Mesothelial cell of epicardium (in vitro differentiated cells): ENCODE measurements at regions not wholly inside any gene's neighbourhood (a gene's known extent, or its start where the extent isn't known, plus 50 kb on each side); places are given as distances from the start of the nearest gene placed in this dataset.

ENCODE experiments used
- DNase-seq, 2 experiments: peaks; one replicate each; pipeline ENCODE4 v3.0.0; 2021; ENCODE audit warnings: low spot score in 2 of 2; ENCODE audit not compliant: unreplicated experiment in 2 of 2
- H3K27ac Mint-ChIP-seq: 2 replicates; pipeline ENCODE4 v1.8.0; 2021; ENCODE audit warnings: mixed read lengths
- H3K27me3 Mint-ChIP-seq: 2 replicates; pipeline ENCODE4 v1.8.0; 2021; ENCODE audit warnings: low read depth, mixed read lengths
- H3K36me3 Mint-ChIP-seq: 2 replicates; pipeline ENCODE4 v1.8.0; 2021; ENCODE audit warnings: mixed read lengths
- H3K4me1 Mint-ChIP-seq: 2 replicates; pipeline ENCODE4 v1.8.0; 2021; ENCODE audit warnings: mixed read lengths
- H3K4me3 Mint-ChIP-seq: 2 replicates; pipeline ENCODE4 v1.8.0; 2021; ENCODE audit warnings: mild to moderate bottlenecking, moderate library complexity, mixed read lengths
- H3K9me3 Mint-ChIP-seq: 2 replicates; pipeline ENCODE4 v1.8.0; 2021; ENCODE audit warnings: mixed read lengths
- CTCF ChIP-seq: fragments of 200-600 bp; sonication (generic); IDR thresholded peaks from one replicate; pipeline ENCODE4 v1.5.0; 2021; ENCODE audit warnings: antibody characterized with exemption; ENCODE audit not compliant: unreplicated experiment

- no peaks in the 10 kb centered on the region for H3K4me1 Mint-ChIP-seq
- no peak for TF ChIP-seq CTCF
- no peaks in the 10 kb centered on the region for H3K36me3 Mint-ChIP-seq
- H3K27me3 Mint-ChIP-seq = peaks cover 5% of the 10 kb centered on the region
- H3K27ac Mint-ChIP-seq = no peak overlapping the region
- H3K4me3 Mint-ChIP-seq = no peak overlapping the region
- peaks cover 12% of the 10 kb centered on the region for H3K9me3 Mint-ChIP-seq
- DNase-seq = no peak
Observed at GRCh38 chr4:169807934-169808509, 50.3 kb upstream of the HPF1 start.
